ENCODE measurements at regions not wholly inside any gene's neighbourhood (a gene's known extent, or its start where the extent isn't known, plus 50 kb on each side); places are given as distances from the start of the nearest gene placed in this dataset.
A peak's percentile ranks its signal among the peaks of the same experiment; 100 is the strongest.

Small RNAs in the stretch of these regions (microRNA-seq; reads per million reads assigned to microRNA genes)
- gene MIR466 (ENCODE audit: borderline microRNAs expressed, borderline number of aligned reads, borderline replicate concordance) = 6.3 reads per million, percentile 23 among the genes with 10 or more reads in this experiment
